ENCODE measurements at regions not wholly inside any gene's neighbourhood (a gene's known extent, or its start where the extent isn't known, plus 50 kb on each side); places are given as distances from the start of the nearest gene placed in this dataset.

GRCh38 chr13:70585109-70585508, 476.9 kb upstream of the KLHL1 start:
- no peak for TF ChIP-seq EZH2 (IDR thresholded peaks at IDR 0.05; ENCODE audit: insufficient read depth, low read length)
- TF ChIP-seq CTCF (IDR thresholded peaks at IDR 0.05; ENCODE audit: insufficient read depth, low read depth, low read length), result no peak

GRCh38 chr13:70580825-70581224, 472.6 kb upstream of the KLHL1 start:
- H2AFZ ChIP-seq (ENCODE audit: low read depth, low read length), result no peak overlapping the region
- no peak overlapping the region for H3K27ac ChIP-seq (ENCODE audit: low read depth, low read length)
- no peak overlapping the region for H3K9ac ChIP-seq (ENCODE audit: low read length)
- Mint-ChIP-seq H3K27me3 (ENCODE audit: low read depth, unreplicated experiment) (no peaks in the 10 kb centered on the region), H3K4me3 (ENCODE audit: unreplicated experiment) (no peak overlapping the region), H3K27ac (ENCODE audit: unreplicated experiment) (no peak overlapping the region), H3K36me3 (ENCODE audit: low read depth, unreplicated experiment) (no peaks in the 10 kb centered on the region), H3K9me3 (ENCODE audit: unreplicated experiment) (no peaks in the 10 kb centered on the region), H3K4me1 (ENCODE audit: low read depth, unreplicated experiment) (no peaks in the 10 kb centered on the region)
- H3K79me2 ChIP-seq (ENCODE audit: insufficient read depth, low read length), result no peaks in the 10 kb centered on the region
- H3K27me3 ChIP-seq (ENCODE audit: insufficient read depth, low read length), result no peaks in the 10 kb centered on the region
- no peak for TF ChIP-seq CTCF (IDR thresholded peaks at IDR 0.05; ENCODE audit: insufficient read depth, low read depth, low read length)
- no peaks in the 10 kb centered on the region for H3K36me3 ChIP-seq (ENCODE audit: insufficient read depth, low read length)
- FAIRE-seq (no peak), DNase-seq (ENCODE audit: low read depth) (no peak)
- no peaks in the 10 kb centered on the region for H3K4me1 ChIP-seq (ENCODE audit: insufficient read depth, low read length)
- H3K9me3 ChIP-seq (ENCODE audit: insufficient read depth, low read depth, low read length), result no peaks in the 10 kb centered on the region
- no peaks in the 10 kb centered on the region for H4K20me1 ChIP-seq (ENCODE audit: insufficient read depth, low read length)
- no peak overlapping the region for H3K4me2 ChIP-seq (ENCODE audit: low read length)
- no peak overlapping the region for H3K4me3 ChIP-seq (ENCODE audit: insufficient read depth, low read depth, low read length)

More at GRCh38 chr13:70585109-70585508, 476.9 kb upstream of the KLHL1 start:
- Histone ChIP-seq H3K36me3 (ENCODE audit: insufficient read depth, low read length) (no peaks in the 10 kb centered on the region), H3K27me3 (ENCODE audit: insufficient read depth, low read length) (no peaks in the 10 kb centered on the region), H3K4me1 (ENCODE audit: insufficient read depth, low read length) (no peaks in the 10 kb centered on the region), H3K4me2 (ENCODE audit: low read length) (no peak overlapping the region), H3K9ac (ENCODE audit: low read length) (no peak overlapping the region), H3K79me2 (ENCODE audit: insufficient read depth, low read length) (no peaks in the 10 kb centered on the region), H4K20me1 (ENCODE audit: insufficient read depth, low read length) (no peaks in the 10 kb centered on the region), H3K4me3 (ENCODE audit: insufficient read depth, low read depth, low read length) (no peak overlapping the region), H2AFZ (ENCODE audit: low read depth, low read length) (no peak overlapping the region), H3K27ac (ENCODE audit: low read depth, low read length) (no peak overlapping the region), H3K9me3 (ENCODE audit: insufficient read depth, low read depth, low read length) (no peaks in the 10 kb centered on the region)
- no peaks in the 10 kb centered on the region for H3K36me3 Mint-ChIP-seq (ENCODE audit: low read depth, unreplicated experiment)
- no peaks in the 10 kb centered on the region for H3K4me1 Mint-ChIP-seq (ENCODE audit: low read depth, unreplicated experiment)
- no peak overlapping the region for H3K27ac Mint-ChIP-seq (ENCODE audit: unreplicated experiment)
- H3K9me3 Mint-ChIP-seq (ENCODE audit: unreplicated experiment), result no peaks in the 10 kb centered on the region
- no peaks in the 10 kb centered on the region for H3K27me3 Mint-ChIP-seq (ENCODE audit: low read depth, unreplicated experiment)
- no peak overlapping the region for H3K4me3 Mint-ChIP-seq (ENCODE audit: unreplicated experiment)
- FAIRE-seq (no peak), DNase-seq (ENCODE audit: low read depth) (no peak)

- Mint-ChIP-seq H3K9me3 (ENCODE audit: unreplicated experiment) (no peaks in the 10 kb centered on the region), H3K4me3 (ENCODE audit: unreplicated experiment) (no peak overlapping the region), H3K36me3 (ENCODE audit: low read depth, unreplicated experiment) (no peaks in the 10 kb centered on the region), H3K27me3 (ENCODE audit: low read depth, unreplicated experiment) (no peaks in the 10 kb centered on the region), H3K4me1 (ENCODE audit: low read depth, unreplicated experiment) (no peaks in the 10 kb centered on the region), H3K27ac (ENCODE audit: unreplicated experiment) (no peak overlapping the region)
- no peaks in the 10 kb centered on the region for H4K20me1 ChIP-seq (ENCODE audit: insufficient read depth, low read length)
- TF ChIP-seq CTCF (IDR thresholded peaks at IDR 0.05; ENCODE audit: insufficient read depth, low read depth, low read length) (no peak), EZH2 (IDR thresholded peaks at IDR 0.05; ENCODE audit: insufficient read depth, low read length) (no peak)
- no peaks in the 10 kb centered on the region for H3K27me3 ChIP-seq (ENCODE audit: insufficient read depth, low read length)
- no peak overlapping the region for H2AFZ ChIP-seq (ENCODE audit: low read depth, low read length)
- H3K27ac ChIP-seq (ENCODE audit: low read depth, low read length), result no peak overlapping the region
- no peak overlapping the region for H3K4me2 ChIP-seq (ENCODE audit: low read length)
- FAIRE-seq (no peak), DNase-seq (ENCODE audit: low read depth) (no peak)
- no peaks in the 10 kb centered on the region for H3K9me3 ChIP-seq (ENCODE audit: insufficient read depth, low read depth, low read length)
- no peaks in the 10 kb centered on the region for H3K4me1 ChIP-seq (ENCODE audit: insufficient read depth, low read length)
- H3K9ac ChIP-seq (ENCODE audit: low read length), result no peak overlapping the region
- no peaks in the 10 kb centered on the region for H3K36me3 ChIP-seq (ENCODE audit: insufficient read depth, low read length)
- H3K79me2 ChIP-seq (ENCODE audit: insufficient read depth, low read length), result no peaks in the 10 kb centered on the region
- no peak overlapping the region for H3K4me3 ChIP-seq (ENCODE audit: insufficient read depth, low read depth, low read length)
Observed at GRCh38 chr13:70579941-70580340, 471.7 kb upstream of the KLHL1 start.

Data from astrocyte (in vitro differentiated cells and primary cell).